Loucy (cell line): ENCODE measurements at regions not wholly inside any gene's neighbourhood (a gene's known extent, or its start where the extent isn't known, plus 50 kb on each side); places are given as distances from the start of the nearest gene placed in this dataset.

Source experiments
- H2AFZ ChIP-seq: fragments of 200-600 bp; sonication (generic); 2 replicates; pipeline ENCODE4 v1.6.0; 2016; ENCODE audit warnings: antibody characterized with exemption, mild to moderate bottlenecking, low read length, moderate library complexity
- H3F3A ChIP-seq: fragments of 200-600 bp; 2 replicates; pipeline ENCODE4 v1.6.0; 2016; ENCODE audit warnings: antibody characterized with exemption, low read depth, mild to moderate bottlenecking
- H3K27me3 ChIP-seq: fragments of 200-600 bp; sonication (generic); 2 replicates; pipeline ENCODE4 v1.6.1; 2014; ENCODE audit warnings: low read length, mild to moderate bottlenecking; ENCODE audit not compliant: insufficient read depth, poor library complexity, severe bottlenecking
- H3K36me3 ChIP-seq: fragments of 200-600 bp; sonication (generic); 2 replicates; pipeline ENCODE4 v1.6.1; 2016; ENCODE audit warnings: low read length; ENCODE audit not compliant: insufficient read depth
- H3K4me1 ChIP-seq: fragments of 200-600 bp; sonication (generic); 2 replicates; pipeline ENCODE4 v1.5.1; 2014; ENCODE audit warnings: low read length, mild to moderate bottlenecking; ENCODE audit not compliant: insufficient read depth, poor library complexity, severe bottlenecking
- H3K4me2 ChIP-seq: fragments of 200-600 bp; sonication (generic); 2 replicates; pipeline ENCODE4 v1.6.0; 2014; ENCODE audit warnings: antibody characterized with exemption, low read length, low read depth, mild to moderate bottlenecking; ENCODE audit not compliant: poor library complexity, severe bottlenecking
- H3K4me3 ChIP-seq: fragments of 200-600 bp; sonication (generic); 2 replicates; pipeline ENCODE4 v1.5.1; 2014; ENCODE audit warnings: low read length, mild to moderate bottlenecking, mixed read lengths; ENCODE audit not compliant: poor library complexity, severe bottlenecking
- H3K79me2 ChIP-seq: fragments of 200-600 bp; sonication (generic); 2 replicates; pipeline ENCODE4 v1.6.1; 2014; ENCODE audit warnings: low read length; ENCODE audit not compliant: insufficient read depth
- H3K9ac ChIP-seq: fragments of 200-600 bp; sonication (generic); 2 replicates; pipeline ENCODE4 v1.6.0; 2014; ENCODE audit warnings: mild to moderate bottlenecking, low read depth, low read length, moderate library complexity; ENCODE audit not compliant: poor library complexity, severe bottlenecking
- H3K9me2 ChIP-seq: fragments of 200-600 bp; sonication (generic); replicated peaks from 2 replicates; pipeline ENCODE4 v1.6.1; 2016; ENCODE audit warnings: low read depth, low read length, mixed read lengths
- H3K9me3 ChIP-seq: fragments of 200-600 bp; sonication (generic); 2 replicates; pipeline ENCODE4 v1.6.1; 2014; ENCODE audit warnings: mild to moderate bottlenecking, antibody characterized with exemption, low read length, low read depth; ENCODE audit not compliant: insufficient read depth
- H4K20me1 ChIP-seq: fragments of 200-600 bp; sonication (generic); 2 replicates; pipeline ENCODE4 v1.6.0; 2014; ENCODE audit warnings: antibody characterized with exemption, low read length, mild to moderate bottlenecking; ENCODE audit not compliant: insufficient read depth, poor library complexity, severe bottlenecking
- EZH2phosphoT487 ChIP-seq: fragments of 200-600 bp; IDR thresholded peaks from 2 replicates; pipeline ENCODE4 v1.6.1; 2018; ENCODE audit warnings: antibody characterized with exemption, mild to moderate bottlenecking, moderate library complexity, borderline replicate concordance
- TF ChIP-seq, protein P1 (sequence below): fragments of 200-600 bp; sonication (generic); conservative IDR thresholded peaks from 2 replicates; pipeline ENCODE4 v1.5.1; 2014; ENCODE audit warnings: mild to moderate bottlenecking, antibody characterized with exemption, low read length

DNA sequence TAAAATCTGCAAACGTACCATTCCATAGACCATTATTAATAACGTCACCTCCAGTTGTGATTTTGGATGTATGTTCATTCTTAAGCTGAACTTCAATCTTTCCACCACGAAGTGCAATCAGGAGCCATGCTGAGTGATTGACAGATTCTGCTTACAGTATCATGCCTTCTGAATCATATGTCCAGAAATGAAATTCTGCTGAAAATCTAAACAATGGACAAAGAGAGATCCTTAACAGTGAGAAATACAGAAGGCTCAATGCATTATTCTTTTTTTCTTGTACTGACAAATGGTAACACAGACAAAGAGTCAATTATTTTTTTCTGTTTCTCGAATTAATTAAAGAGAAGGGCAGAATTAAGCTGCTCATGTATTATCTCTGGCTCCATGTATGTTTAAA lies 1114.5 kb downstream of the EPHA3 start:
- Histone ChIP-seq H3K4me1 (no peaks in the 10 kb centered on the region), H3K9ac (no peak overlapping the region), H4K20me1 (no peaks in the 10 kb centered on the region), H2AFZ (no peak overlapping the region), H3K27me3 (no peaks in the 10 kb centered on the region), H3K4me3 (no peak overlapping the region), H3K9me2 (no peaks in the 10 kb centered on the region), H3K36me3 (no peaks in the 10 kb centered on the region), H3K79me2 (no peaks in the 10 kb centered on the region), H3K4me2 (no peak overlapping the region), H3K9me3 (no peaks in the 10 kb centered on the region), H3F3A (no peaks in the 10 kb centered on the region)
- no peak for TF ChIP-seq EZH2phosphoT487
- TF ChIP-seq, protein P1, sequence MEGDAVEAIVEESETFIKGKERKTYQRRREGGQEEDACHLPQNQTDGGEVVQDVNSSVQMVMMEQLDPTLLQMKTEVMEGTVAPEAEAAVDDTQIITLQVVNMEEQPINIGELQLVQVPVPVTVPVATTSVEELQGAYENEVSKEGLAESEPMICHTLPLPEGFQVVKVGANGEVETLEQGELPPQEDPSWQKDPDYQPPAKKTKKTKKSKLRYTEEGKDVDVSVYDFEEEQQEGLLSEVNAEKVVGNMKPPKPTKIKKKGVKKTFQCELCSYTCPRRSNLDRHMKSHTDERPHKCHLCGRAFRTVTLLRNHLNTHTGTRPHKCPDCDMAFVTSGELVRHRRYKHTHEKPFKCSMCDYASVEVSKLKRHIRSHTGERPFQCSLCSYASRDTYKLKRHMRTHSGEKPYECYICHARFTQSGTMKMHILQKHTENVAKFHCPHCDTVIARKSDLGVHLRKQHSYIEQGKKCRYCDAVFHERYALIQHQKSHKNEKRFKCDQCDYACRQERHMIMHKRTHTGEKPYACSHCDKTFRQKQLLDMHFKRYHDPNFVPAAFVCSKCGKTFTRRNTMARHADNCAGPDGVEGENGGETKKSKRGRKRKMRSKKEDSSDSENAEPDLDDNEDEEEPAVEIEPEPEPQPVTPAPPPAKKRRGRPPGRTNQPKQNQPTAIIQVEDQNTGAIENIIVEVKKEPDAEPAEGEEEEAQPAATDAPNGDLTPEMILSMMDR, result no peak

DNA sequence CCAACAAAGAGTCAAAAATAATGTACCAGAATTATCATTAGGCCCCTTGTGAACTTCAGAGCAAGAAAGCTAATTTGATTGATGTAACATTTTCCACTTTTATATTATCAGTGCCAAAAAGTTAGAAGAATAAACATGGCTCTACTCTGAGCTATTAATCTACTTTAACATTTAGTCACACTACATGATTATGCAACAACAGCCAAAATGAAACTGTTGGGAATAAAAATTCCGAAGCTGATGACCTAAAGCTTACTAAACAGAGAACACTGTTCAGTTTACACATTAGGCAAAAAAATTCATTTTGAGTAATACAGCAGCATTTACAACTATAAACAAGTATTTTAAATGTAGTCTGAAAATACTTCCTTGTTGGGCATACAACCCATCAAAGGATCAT lies 1134.1 kb downstream of the EPHA3 start:
- Histone ChIP-seq H3K4me2 (no peak overlapping the region), H3K9me2 (no peaks in the 10 kb centered on the region), H3K36me3 (no peaks in the 10 kb centered on the region), H3K4me3 (no peak overlapping the region), H3F3A (no peaks in the 10 kb centered on the region), H3K9ac (no peak overlapping the region), H3K27me3 (no peaks in the 10 kb centered on the region), H4K20me1 (no peaks in the 10 kb centered on the region), H3K79me2 (no peaks in the 10 kb centered on the region), H3K9me3 (no peaks in the 10 kb centered on the region), H2AFZ (no peak overlapping the region), H3K4me1 (no peaks in the 10 kb centered on the region)
- TF ChIP-seq EZH2phosphoT487, result no peak
- TF ChIP-seq, protein P1, result no peak

DNA sequence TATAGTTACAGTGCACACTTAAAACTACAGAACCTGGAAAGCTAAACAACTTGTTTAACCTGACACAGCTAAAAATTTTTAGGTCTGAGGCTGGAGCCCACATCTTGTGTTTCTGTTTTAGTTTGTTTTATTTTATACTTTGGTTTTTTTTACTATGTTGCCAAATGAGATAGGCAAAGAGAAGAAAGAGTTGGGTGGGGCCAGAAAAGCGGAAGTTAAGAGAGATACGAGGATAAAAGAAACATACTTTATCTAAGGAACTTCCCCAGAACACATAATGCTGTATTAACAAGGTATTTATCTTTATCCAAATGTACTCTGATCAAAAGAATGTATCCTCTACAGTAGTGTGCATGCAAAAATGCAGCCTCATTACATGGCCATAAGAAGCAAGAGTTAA lies 1145.7 kb downstream of the EPHA3 start:
- no peak overlapping the region for H3K9ac ChIP-seq
- no peak overlapping the region for H3K4me3 ChIP-seq
- H3K36me3 ChIP-seq, result no peaks in the 10 kb centered on the region
- no peak overlapping the region for H2AFZ ChIP-seq
- no peak overlapping the region for H3K4me2 ChIP-seq
- H3K9me3 ChIP-seq, result no peaks in the 10 kb centered on the region
- TF ChIP-seq, protein P1, result no peak
- no peak for TF ChIP-seq EZH2phosphoT487
- no peaks in the 10 kb centered on the region for H3K79me2 ChIP-seq
- H4K20me1 ChIP-seq, result no peaks in the 10 kb centered on the region
- H3K4me1 ChIP-seq, result no peaks in the 10 kb centered on the region
- H3K9me2 ChIP-seq, result no peaks in the 10 kb centered on the region
- H3F3A ChIP-seq, result no peaks in the 10 kb centered on the region
- no peaks in the 10 kb centered on the region for H3K27me3 ChIP-seq
